ENCODE measurements at regions not wholly inside any gene's neighbourhood (a gene's known extent, or its start where the extent isn't known, plus 50 kb on each side); places are given as distances from the start of the nearest gene placed in this dataset.

GRCh38 chr1:177784936-177785335 is 184.9 kb downstream of the SEC16B start:
- no peak overlapping the region for H3K9ac ChIP-seq (ENCODE audit: low read length)
- H3K4me2 ChIP-seq (replicated peaks; ENCODE audit: low read depth, low read length, poor library complexity, severe bottlenecking) = no peak overlapping the region
- H3K4me1 Mint-ChIP-seq = no peaks in the 10 kb centered on the region
- H3K27me3 ChIP-seq (replicated peaks in 1 of 4; ENCODE audit: control extremely low read depth in 1 of 4, control insufficient read depth in 3 of 4, insufficient read depth in 4 of 4, low read length in 3 of 4) = no peaks in the 10 kb centered on the region
- H3K79me2 ChIP-seq (ENCODE audit: control insufficient read depth, insufficient read depth, low read length) = no peaks in the 10 kb centered on the region
- H2AFZ ChIP-seq (ENCODE audit: insufficient read depth, low read depth, low read length, poor library complexity, severe bottlenecking) = no peak overlapping the region
- H3K9me3 ChIP-seq (ENCODE audit: control extremely low read depth in 1 of 3, control insufficient read depth in 2 of 3, insufficient read depth in 1 of 3, low read length in 2 of 3) = no peaks in the 10 kb centered on the region
- no CpG with 5 or more reads among the region's 1 CpG for WGBS (ENCODE audit: insufficient coverage)
- H3K4me1 ChIP-seq (ENCODE audit: control insufficient read depth in 2 of 2, insufficient read depth in 2 of 2, low read length in 2 of 2) = no peaks in the 10 kb centered on the region
- H3K4me3 Mint-ChIP-seq = no peak overlapping the region
- no peak overlapping the region for H3K27ac ChIP-seq (ENCODE audit: low read length in 2 of 2)
- intact Hi-C loops (cut with micrococcal nuclease) = no loop called here
- POLR2A ChIA-PET = no interaction called here
- H3K27ac Mint-ChIP-seq = no peak overlapping the region
- TF ChIP-seq EZH2 (IDR thresholded peaks at IDR 0.05; ENCODE audit: borderline replicate concordance, insufficient read depth, low read depth, low read length, poor library complexity, severe bottlenecking) = no peak
- ATAC-seq (ENCODE audit: low read depth) (no peak), DNase-seq (no peak)
- H3K9me3 Mint-ChIP-seq (ENCODE audit: insufficient read depth) = no peaks in the 10 kb centered on the region
- H4K20me1 ChIP-seq (ENCODE audit: control insufficient read depth, insufficient read depth, low read length, poor library complexity, severe bottlenecking) = no peaks in the 10 kb centered on the region
- no peak overlapping the region for H3K4me3 ChIP-seq (ENCODE audit: control extremely low read depth in 1 of 5, extremely low read depth in 1 of 5, insufficient read depth in 1 of 5, low read depth in 2 of 5, low read length in 4 of 5)
- H3K27me3 Mint-ChIP-seq = no peaks in the 10 kb centered on the region
- CTCF ChIA-PET = no interaction called here
- no peaks in the 10 kb centered on the region for H3K36me3 ChIP-seq (replicated peaks in 1 of 2; ENCODE audit: control extremely low read depth in 1 of 2, control insufficient read depth in 1 of 2, extremely low read depth in 1 of 2, insufficient read depth in 2 of 2, low read length in 1 of 2)

- intact Hi-C loops (cut with micrococcal nuclease) = no loop called here
- no peak overlapping the region for H3K4me3 ChIP-seq (ENCODE audit: control extremely low read depth in 1 of 5, extremely low read depth in 1 of 5, insufficient read depth in 1 of 5, low read depth in 2 of 5, low read length in 4 of 5)
- no peak overlapping the region for H3K9ac ChIP-seq (ENCODE audit: low read length)
- no peaks in the 10 kb centered on the region for H4K20me1 ChIP-seq (ENCODE audit: control insufficient read depth, insufficient read depth, low read length, poor library complexity, severe bottlenecking)
- Mint-ChIP-seq H3K27ac (no peak overlapping the region), H3K4me3 (no peak overlapping the region), H3K4me1 (no peaks in the 10 kb centered on the region), H3K9me3 (ENCODE audit: insufficient read depth) (no peaks in the 10 kb centered on the region), H3K27me3 (no peaks in the 10 kb centered on the region)
- H3K9me3 ChIP-seq (ENCODE audit: control extremely low read depth in 1 of 3, control insufficient read depth in 2 of 3, insufficient read depth in 1 of 3, low read length in 2 of 3) = peaks cover 0 to 2% (median 0%) of the 10 kb centered on the region in 3 donors
- H3K27ac ChIP-seq (ENCODE audit: low read length in 2 of 2) = no peak overlapping the region
- H3K4me2 ChIP-seq (replicated peaks; ENCODE audit: low read depth, low read length, poor library complexity, severe bottlenecking) = no peak overlapping the region
- POLR2A ChIA-PET = no interaction called here
- WGBS (ENCODE audit: insufficient coverage) = no CpG with 5 or more reads among the region's 1 CpG
- TF ChIP-seq CTCF (IDR thresholded peaks at IDR 0.05) = no peak
- DNase-seq (no peak), ATAC-seq (ENCODE audit: low read depth) (no peak)
- H3K27me3 ChIP-seq (replicated peaks in 1 of 4; ENCODE audit: control extremely low read depth in 1 of 4, control insufficient read depth in 3 of 4, insufficient read depth in 4 of 4, low read length in 3 of 4) = no peaks in the 10 kb centered on the region
- H3K36me3 ChIP-seq (replicated peaks in 1 of 2; ENCODE audit: control extremely low read depth in 1 of 2, control insufficient read depth in 1 of 2, extremely low read depth in 1 of 2, insufficient read depth in 2 of 2, low read length in 1 of 2) = no peaks in the 10 kb centered on the region
- no peaks in the 10 kb centered on the region for H3K79me2 ChIP-seq (ENCODE audit: control insufficient read depth, insufficient read depth, low read length)
- H2AFZ ChIP-seq (ENCODE audit: insufficient read depth, low read depth, low read length, poor library complexity, severe bottlenecking) = no peak overlapping the region
- H3K4me1 ChIP-seq (ENCODE audit: control insufficient read depth in 2 of 2, insufficient read depth in 2 of 2, low read length in 2 of 2) = no peaks in the 10 kb centered on the region
- CTCF ChIA-PET = interaction anchor here (1.0 kb wide), 1 partner anchor 11 kb away, joined by 3 read pairs; no protein-coding TSS in a partner anchor
These were observed 185.4 kb downstream of the SEC16B start for GRCh38 chr1:177784409-177784808.

All from B cell (primary cell).